ENCODE measurements at regions not wholly inside any gene's neighbourhood (a gene's known extent, or its start where the extent isn't known, plus 50 kb on each side); places are given as distances from the start of the nearest gene placed in this dataset.

GRCh38 chr21:15224346-15225086, 159.7 kb upstream of the NRIP1 start:
- FAIRE-seq (no peak), DNase-seq (ENCODE audit: insufficient read length, low spot score) (no peak)
- TF ChIP-seq POU2F2 (IDR thresholded peaks at IDR 0.05; ENCODE audit: low read depth, low read length): no peak
- no peak for TF ChIP-seq SPI1 (IDR thresholded peaks at IDR 0.05; ENCODE audit: low read depth, low read length)
- no peak for TF ChIP-seq PAX5 (IDR thresholded peaks at IDR 0.05; ENCODE audit: insufficient read depth, low read length, severe bottlenecking)
- TF ChIP-seq TAF1 (IDR thresholded peaks at IDR 0.05; ENCODE audit: low read depth, low read length): no peak
- TF ChIP-seq POLR2AphosphoS5 (IDR thresholded peaks at IDR 0.05; ENCODE audit: low read depth, low read length): no peak
- TF ChIP-seq POLR2A (IDR thresholded peaks at IDR 0.05; ENCODE audit: low read depth, low read length): no peak

GRCh38 chr21:15227919-15228318, 163.1 kb upstream of the NRIP1 start:
- no peak for TF ChIP-seq POLR2AphosphoS5 (IDR thresholded peaks at IDR 0.05; ENCODE audit: low read depth, low read length)
- no peak for TF ChIP-seq SPI1 (IDR thresholded peaks at IDR 0.05; ENCODE audit: low read depth, low read length)
- no peak for TF ChIP-seq POU2F2 (IDR thresholded peaks at IDR 0.05; ENCODE audit: low read depth, low read length)
- no peak for DNase-seq (ENCODE audit: insufficient read length, low spot score)
- no peak for FAIRE-seq

- no peak for TF ChIP-seq POLR2A (IDR thresholded peaks at IDR 0.05; ENCODE audit: low read depth, low read length)
- no peak for TF ChIP-seq POLR2AphosphoS5 (IDR thresholded peaks at IDR 0.05; ENCODE audit: low read depth, low read length)
- TF ChIP-seq PAX5 (IDR thresholded peaks at IDR 0.05; ENCODE audit: insufficient read depth, low read length, severe bottlenecking): no peak
- no peak for TF ChIP-seq TAF1 (IDR thresholded peaks at IDR 0.05; ENCODE audit: low read depth, low read length)
- no peak for TF ChIP-seq SPI1 (IDR thresholded peaks at IDR 0.05; ENCODE audit: low read depth, low read length)
- no peak for TF ChIP-seq POU2F2 (IDR thresholded peaks at IDR 0.05; ENCODE audit: low read depth, low read length)
- DNase-seq (ENCODE audit: insufficient read length, low spot score): no peak
- FAIRE-seq: no peak
Observed at GRCh38 chr21:15229390-15229789, 164.6 kb upstream of the NRIP1 start.

- no peak for TF ChIP-seq PAX5 (IDR thresholded peaks at IDR 0.05; ENCODE audit: insufficient read depth, low read length, severe bottlenecking)
- no peak for TF ChIP-seq TAF1 (IDR thresholded peaks at IDR 0.05; ENCODE audit: low read depth, low read length)
- TF ChIP-seq SPI1 (IDR thresholded peaks at IDR 0.05; ENCODE audit: low read depth, low read length): no peak
- no peak for TF ChIP-seq POLR2A (IDR thresholded peaks at IDR 0.05; ENCODE audit: low read depth, low read length)
- no peak for TF ChIP-seq POU2F2 (IDR thresholded peaks at IDR 0.05; ENCODE audit: low read depth, low read length)
- TF ChIP-seq POLR2AphosphoS5 (IDR thresholded peaks at IDR 0.05; ENCODE audit: low read depth, low read length): no peak
- no peak for FAIRE-seq
- no peak for DNase-seq (ENCODE audit: insufficient read length, low spot score)
Observed at GRCh38 chr21:15233611-15234010, 168.8 kb upstream of the NRIP1 start.

- FAIRE-seq (no peak), DNase-seq (ENCODE audit: insufficient read length, low spot score) (no peak)
- TF ChIP-seq SPI1 (IDR thresholded peaks at IDR 0.05; ENCODE audit: low read depth, low read length): no peak
- no peak for TF ChIP-seq POLR2A (IDR thresholded peaks at IDR 0.05; ENCODE audit: low read depth, low read length)
- no peak for TF ChIP-seq TAF1 (IDR thresholded peaks at IDR 0.05; ENCODE audit: low read depth, low read length)
- TF ChIP-seq POU2F2 (IDR thresholded peaks at IDR 0.05; ENCODE audit: low read depth, low read length): no peak
- TF ChIP-seq POLR2AphosphoS5 (IDR thresholded peaks at IDR 0.05; ENCODE audit: low read depth, low read length): no peak
- no peak for TF ChIP-seq PAX5 (IDR thresholded peaks at IDR 0.05; ENCODE audit: insufficient read depth, low read length, severe bottlenecking)
Observed at GRCh38 chr21:15236111-15236510, 171.3 kb upstream of the NRIP1 start.

GRCh38 chr21:15240848-15241247, 176.0 kb upstream of the NRIP1 start:
- DNase-seq (ENCODE audit: insufficient read length, low spot score): no peak
- no peak for FAIRE-seq
- TF ChIP-seq TAF1 (IDR thresholded peaks at IDR 0.05; ENCODE audit: low read depth, low read length) (no peak), PAX5 (IDR thresholded peaks at IDR 0.05; ENCODE audit: insufficient read depth, low read length, severe bottlenecking) (no peak), POU2F2 (IDR thresholded peaks at IDR 0.05; ENCODE audit: low read depth, low read length) (no peak), POLR2A (IDR thresholded peaks at IDR 0.05; ENCODE audit: low read depth, low read length) (no peak), POLR2AphosphoS5 (IDR thresholded peaks at IDR 0.05; ENCODE audit: low read depth, low read length) (no peak), SPI1 (IDR thresholded peaks at IDR 0.05; ENCODE audit: low read depth, low read length) (no peak)

GRCh38 chr21:15241997-15242736, 177.4 kb upstream of the NRIP1 start:
- TF ChIP-seq POLR2AphosphoS5 (IDR thresholded peaks at IDR 0.05; ENCODE audit: low read depth, low read length): no peak
- TF ChIP-seq POU2F2 (IDR thresholded peaks at IDR 0.05; ENCODE audit: low read depth, low read length): no peak
- no peak for TF ChIP-seq TAF1 (IDR thresholded peaks at IDR 0.05; ENCODE audit: low read depth, low read length)
- TF ChIP-seq PAX5 (IDR thresholded peaks at IDR 0.05; ENCODE audit: insufficient read depth, low read length, severe bottlenecking): no peak
- no peak for TF ChIP-seq SPI1 (IDR thresholded peaks at IDR 0.05; ENCODE audit: low read depth, low read length)
- TF ChIP-seq POLR2A (IDR thresholded peaks at IDR 0.05; ENCODE audit: low read depth, low read length): no peak
- FAIRE-seq: no peak

GRCh38 chr21:15242906-15243305, 178.1 kb upstream of the NRIP1 start:
- DNase-seq (ENCODE audit: insufficient read length, low spot score): no peak
- FAIRE-seq: no peak
- TF ChIP-seq POU2F2 (IDR thresholded peaks at IDR 0.05; ENCODE audit: low read depth, low read length) (no peak), TAF1 (IDR thresholded peaks at IDR 0.05; ENCODE audit: low read depth, low read length) (no peak), POLR2A (IDR thresholded peaks at IDR 0.05; ENCODE audit: low read depth, low read length) (no peak), SPI1 (IDR thresholded peaks at IDR 0.05; ENCODE audit: low read depth, low read length) (no peak), PAX5 (IDR thresholded peaks at IDR 0.05; ENCODE audit: insufficient read depth, low read length, severe bottlenecking) (no peak), POLR2AphosphoS5 (IDR thresholded peaks at IDR 0.05; ENCODE audit: low read depth, low read length) (no peak)

More at GRCh38 chr21:15241997-15242736, 177.4 kb upstream of the NRIP1 start:
- no peak for DNase-seq (ENCODE audit: insufficient read length, low spot score)

GRCh38 chr21:15243406-15243805, 178.6 kb upstream of the NRIP1 start:
- TF ChIP-seq POU2F2 (IDR thresholded peaks at IDR 0.05; ENCODE audit: low read depth, low read length): no peak
- no peak for TF ChIP-seq POLR2A (IDR thresholded peaks at IDR 0.05; ENCODE audit: low read depth, low read length)
- TF ChIP-seq SPI1 (IDR thresholded peaks at IDR 0.05; ENCODE audit: low read depth, low read length): no peak
- no peak for TF ChIP-seq PAX5 (IDR thresholded peaks at IDR 0.05; ENCODE audit: insufficient read depth, low read length, severe bottlenecking)
- TF ChIP-seq TAF1 (IDR thresholded peaks at IDR 0.05; ENCODE audit: low read depth, low read length): no peak
- no peak for TF ChIP-seq POLR2AphosphoS5 (IDR thresholded peaks at IDR 0.05; ENCODE audit: low read depth, low read length)
- no peak for FAIRE-seq
- no peak for DNase-seq (ENCODE audit: insufficient read length, low spot score)
